Left ventricle myocardium inferior (tissue), 1 donor: ENCODE measurements at regions not wholly inside any gene's neighbourhood (a gene's known extent, or its start where the extent isn't known, plus 50 kb on each side); places are given as distances from the start of the nearest gene placed in this dataset.

Source experiments
- DNase-seq: peaks from one replicate; pipeline ENCODE4 v3.0.0-alpha.2; 2020
- H3K27ac ChIP-seq: fragments of 200-600 bp; replicated peaks from 2 replicates; pipeline ENCODE4 v1.8.0; 2021
- H3K27me3 ChIP-seq: fragments of 200-600 bp; 2 replicates; pipeline ENCODE4 v1.8.0; 2021; ENCODE audit warnings: low read depth
- H3K36me3 ChIP-seq: fragments of 200-600 bp; 2 replicates; pipeline ENCODE4 v1.8.0; 2021
- H3K4me1 ChIP-seq: fragments of 200-600 bp; 2 replicates; pipeline ENCODE4 v1.8.0; 2021
- H3K4me3 ChIP-seq: fragments of 200-600 bp; 2 replicates; pipeline ENCODE4 v1.8.0; 2021; ENCODE audit warnings: mild to moderate bottlenecking, moderate library complexity
- H3K9me3 ChIP-seq: fragments of 200-600 bp; replicated peaks from 2 replicates; pipeline ENCODE4 v1.8.0; 2021
- intact Hi-C: fragments of 100-400 bp; cut with micrococcal nuclease; formaldehyde crosslinking; loops from one replicate; pipeline ENCODE4 v1.11.0; 2022
- TF ChIP-seq, protein P1 (sequence below): fragments of 200-600 bp; IDR thresholded peaks from 2 replicates; pipeline ENCODE4 v1.8.0; 2021; ENCODE audit warnings: antibody characterized with exemption, mild to moderate bottlenecking, borderline replicate concordance
- donor health status: DM: no; HTN: yes; CAD: no; lungs with severe emphysema.

GRCh38 chr1:198883184-198883583 lies 244.3 kb downstream of the PTPRC start:
- H3K4me1 ChIP-seq: no peaks in the 10 kb centered on the region
- TF ChIP-seq, protein P1, sequence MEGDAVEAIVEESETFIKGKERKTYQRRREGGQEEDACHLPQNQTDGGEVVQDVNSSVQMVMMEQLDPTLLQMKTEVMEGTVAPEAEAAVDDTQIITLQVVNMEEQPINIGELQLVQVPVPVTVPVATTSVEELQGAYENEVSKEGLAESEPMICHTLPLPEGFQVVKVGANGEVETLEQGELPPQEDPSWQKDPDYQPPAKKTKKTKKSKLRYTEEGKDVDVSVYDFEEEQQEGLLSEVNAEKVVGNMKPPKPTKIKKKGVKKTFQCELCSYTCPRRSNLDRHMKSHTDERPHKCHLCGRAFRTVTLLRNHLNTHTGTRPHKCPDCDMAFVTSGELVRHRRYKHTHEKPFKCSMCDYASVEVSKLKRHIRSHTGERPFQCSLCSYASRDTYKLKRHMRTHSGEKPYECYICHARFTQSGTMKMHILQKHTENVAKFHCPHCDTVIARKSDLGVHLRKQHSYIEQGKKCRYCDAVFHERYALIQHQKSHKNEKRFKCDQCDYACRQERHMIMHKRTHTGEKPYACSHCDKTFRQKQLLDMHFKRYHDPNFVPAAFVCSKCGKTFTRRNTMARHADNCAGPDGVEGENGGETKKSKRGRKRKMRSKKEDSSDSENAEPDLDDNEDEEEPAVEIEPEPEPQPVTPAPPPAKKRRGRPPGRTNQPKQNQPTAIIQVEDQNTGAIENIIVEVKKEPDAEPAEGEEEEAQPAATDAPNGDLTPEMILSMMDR: no peak

DNA sequence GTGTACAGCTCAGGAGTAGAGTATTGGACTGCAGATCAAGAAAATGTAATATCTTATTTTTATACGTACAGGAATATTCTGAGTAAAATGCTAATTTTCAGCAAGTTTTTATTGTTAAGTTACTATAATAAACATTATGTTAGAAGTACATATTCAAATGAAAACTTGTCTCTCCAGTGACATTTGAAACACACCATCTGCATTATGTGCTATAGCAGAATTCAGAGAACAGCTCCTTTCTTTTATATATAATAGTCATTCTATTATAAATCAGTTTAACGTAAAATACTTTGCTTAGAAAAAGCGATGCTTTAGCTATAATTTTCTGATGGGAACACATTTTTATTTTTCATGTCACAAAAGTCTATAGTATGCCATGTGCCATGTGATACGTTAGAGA lies 249.0 kb downstream of the PTPRC start:
- no peak overlapping the region for H3K27ac ChIP-seq
- no peaks in the 10 kb centered on the region for H3K36me3 ChIP-seq
- H3K27me3 ChIP-seq: no peaks in the 10 kb centered on the region
- intact Hi-C loops: no loop called here
- peaks cover 14% of the 10 kb centered on the region for H3K4me1 ChIP-seq
- H3K9me3 ChIP-seq: no peaks in the 10 kb centered on the region
- H3K4me3 ChIP-seq: no peak overlapping the region
- no peak for DNase-seq
- TF ChIP-seq, protein P1: no peak

More at GRCh38 chr1:198883184-198883583, 244.3 kb downstream of the PTPRC start:
- Histone ChIP-seq H3K4me3 (no peak overlapping the region), H3K27me3 (no peaks in the 10 kb centered on the region), H3K36me3 (no peaks in the 10 kb centered on the region), H3K27ac (no peak overlapping the region), H3K9me3 (no peaks in the 10 kb centered on the region)
- no peak for DNase-seq
- intact Hi-C loops: no loop called here

GRCh38 chr1:198888379-198888943 lies 249.6 kb downstream of the PTPRC start:
- DNase-seq: no peak
- H3K36me3 ChIP-seq: no peaks in the 10 kb centered on the region
- H3K9me3 ChIP-seq: no peaks in the 10 kb centered on the region
- intact Hi-C loops: no loop called here
- no peak overlapping the region for H3K27ac ChIP-seq
- H3K4me3 ChIP-seq: no peak overlapping the region
- TF ChIP-seq, protein P1: no peak
- H3K27me3 ChIP-seq: no peaks in the 10 kb centered on the region
- H3K4me1 ChIP-seq: peaks cover 14% of the 10 kb centered on the region

GRCh38 chr1:198889101-198889500 lies 250.3 kb downstream of the PTPRC start:
- H3K27ac ChIP-seq: no peak overlapping the region
- TF ChIP-seq, protein P1: no peak
- H3K27me3 ChIP-seq: no peaks in the 10 kb centered on the region
- H3K36me3 ChIP-seq: no peaks in the 10 kb centered on the region
- no peak overlapping the region for H3K4me3 ChIP-seq
- H3K9me3 ChIP-seq: no peaks in the 10 kb centered on the region
- DNase-seq: no peak
- intact Hi-C loops: no loop called here
- peaks cover 14% of the 10 kb centered on the region for H3K4me1 ChIP-seq

- intact Hi-C loops: no loop called here
- TF ChIP-seq, protein P1: no peak
- H3K27ac ChIP-seq: no peak overlapping the region
Measured at GRCh38 chr1:198889749-198890148, 250.9 kb downstream of the PTPRC start.

More at GRCh38 chr1:198889749-198890148, 250.9 kb downstream of the PTPRC start:
- Histone ChIP-seq H3K27me3 (no peaks in the 10 kb centered on the region), H3K9me3 (no peaks in the 10 kb centered on the region), H3K4me1 (peaks cover 14% of the 10 kb centered on the region), H3K4me3 (no peak overlapping the region), H3K36me3 (no peaks in the 10 kb centered on the region)
- DNase-seq: no peak
